ENCODE measurements at regions not wholly inside any gene's neighbourhood (a gene's known extent, or its start where the extent isn't known, plus 50 kb on each side); places are given as distances from the start of the nearest gene placed in this dataset.
A peak's percentile ranks its signal among the peaks of the same experiment; 100 is the strongest.
"Not testable (repeated sequence)": the region's sequence is repeated elsewhere in the genome, so short reads cannot be mapped to it uniquely, and the experiment has no call there.

- DNase-seq, result not testable (repeated sequence)
Measured at GRCh38 chr4:158407961-158408360, 113.7 kb upstream of the RXFP1 start.

GRCh38 chr4:158410272-158410671 is 111.4 kb upstream of the RXFP1 start:
- peak; percentile 0 for DNase-seq

- no peak for DNase-seq
Measured at GRCh38 chr4:158411269-158411668, 110.4 kb upstream of the RXFP1 start.

- DNase-seq, result not testable (repeated sequence)
Measured at GRCh38 chr4:158418679-158419078, 103.0 kb upstream of the RXFP1 start.

- no peak for DNase-seq
Measured at GRCh38 chr4:158420782-158421181, 100.9 kb upstream of the RXFP1 start.

- DNase-seq, result no peak
Measured at GRCh38 chr4:158422546-158422945, 99.1 kb upstream of the RXFP1 start.

- no peak for DNase-seq
Measured at GRCh38 chr4:158428242-158428641, 93.4 kb upstream of the RXFP1 start.

- no peak for DNase-seq
Measured at GRCh38 chr4:158442736-158443135, 78.9 kb upstream of the RXFP1 start.

GRCh38 chr4:158443731-158444130 is 78.0 kb upstream of the RXFP1 start:
- no peak for DNase-seq

- no peak for DNase-seq
Measured at GRCh38 chr4:158444621-158445020, 77.1 kb upstream of the RXFP1 start.

- no peak for DNase-seq
Measured at GRCh38 chr4:158446106-158446505, 75.6 kb upstream of the RXFP1 start.

- DNase-seq, result no peak
Measured at GRCh38 chr4:158450741-158451140, 70.9 kb upstream of the RXFP1 start.

GRCh38 chr4:158452116-158452515 is 69.6 kb upstream of the RXFP1 start:
- not testable (repeated sequence) for DNase-seq

GRCh38 chr4:158458271-158458895 is 63.3 kb upstream of the RXFP1 start:
- DNase-seq, result no peak

- DNase-seq, result no peak
Measured at GRCh38 chr4:158459085-158459820, 62.4 kb upstream of the RXFP1 start.

- DNase-seq, result no peak
Measured at GRCh38 chr4:158461336-158461735, 60.3 kb upstream of the RXFP1 start.

GRCh38 chr4:158462611-158463010 is 59.1 kb upstream of the RXFP1 start:
- no peak for DNase-seq

Data from renal pelvis (tissue), 1 donor.